ENCODE measurements at regions not wholly inside any gene's neighbourhood (a gene's known extent, or its start where the extent isn't known, plus 50 kb on each side); places are given as distances from the start of the nearest gene placed in this dataset.

DNA sequence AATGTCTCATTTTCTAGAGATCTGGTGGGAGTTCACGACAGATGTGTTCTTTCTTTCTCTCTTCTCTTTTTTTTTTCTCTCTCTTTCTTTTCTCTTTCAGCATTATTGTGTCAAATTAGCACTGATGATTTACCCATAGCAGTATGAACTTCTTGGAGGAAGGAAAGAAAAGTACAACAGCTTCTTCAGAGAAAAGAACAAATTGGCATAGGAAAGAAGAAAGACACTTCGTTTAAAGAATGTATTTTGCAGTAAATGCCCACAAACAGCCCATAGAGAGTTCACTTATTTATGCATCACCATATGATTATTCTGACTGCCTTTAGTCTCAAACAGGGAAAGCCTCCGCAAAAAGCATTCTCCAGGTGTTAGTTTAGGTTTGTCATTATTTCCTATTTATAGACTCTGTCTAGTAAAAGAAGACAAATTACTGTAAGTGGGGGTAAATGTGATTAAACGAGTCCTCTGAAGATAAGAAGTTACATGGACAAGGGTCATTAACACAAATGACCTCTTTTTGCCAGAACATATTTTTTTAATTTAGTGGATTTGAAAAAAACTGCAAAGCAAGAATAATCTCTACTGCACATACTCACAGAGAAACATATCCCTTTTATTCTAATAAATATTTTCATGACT is 68.0 kb downstream of the POU5F2 start (continued):
- TF ChIP-seq, protein P1, sequence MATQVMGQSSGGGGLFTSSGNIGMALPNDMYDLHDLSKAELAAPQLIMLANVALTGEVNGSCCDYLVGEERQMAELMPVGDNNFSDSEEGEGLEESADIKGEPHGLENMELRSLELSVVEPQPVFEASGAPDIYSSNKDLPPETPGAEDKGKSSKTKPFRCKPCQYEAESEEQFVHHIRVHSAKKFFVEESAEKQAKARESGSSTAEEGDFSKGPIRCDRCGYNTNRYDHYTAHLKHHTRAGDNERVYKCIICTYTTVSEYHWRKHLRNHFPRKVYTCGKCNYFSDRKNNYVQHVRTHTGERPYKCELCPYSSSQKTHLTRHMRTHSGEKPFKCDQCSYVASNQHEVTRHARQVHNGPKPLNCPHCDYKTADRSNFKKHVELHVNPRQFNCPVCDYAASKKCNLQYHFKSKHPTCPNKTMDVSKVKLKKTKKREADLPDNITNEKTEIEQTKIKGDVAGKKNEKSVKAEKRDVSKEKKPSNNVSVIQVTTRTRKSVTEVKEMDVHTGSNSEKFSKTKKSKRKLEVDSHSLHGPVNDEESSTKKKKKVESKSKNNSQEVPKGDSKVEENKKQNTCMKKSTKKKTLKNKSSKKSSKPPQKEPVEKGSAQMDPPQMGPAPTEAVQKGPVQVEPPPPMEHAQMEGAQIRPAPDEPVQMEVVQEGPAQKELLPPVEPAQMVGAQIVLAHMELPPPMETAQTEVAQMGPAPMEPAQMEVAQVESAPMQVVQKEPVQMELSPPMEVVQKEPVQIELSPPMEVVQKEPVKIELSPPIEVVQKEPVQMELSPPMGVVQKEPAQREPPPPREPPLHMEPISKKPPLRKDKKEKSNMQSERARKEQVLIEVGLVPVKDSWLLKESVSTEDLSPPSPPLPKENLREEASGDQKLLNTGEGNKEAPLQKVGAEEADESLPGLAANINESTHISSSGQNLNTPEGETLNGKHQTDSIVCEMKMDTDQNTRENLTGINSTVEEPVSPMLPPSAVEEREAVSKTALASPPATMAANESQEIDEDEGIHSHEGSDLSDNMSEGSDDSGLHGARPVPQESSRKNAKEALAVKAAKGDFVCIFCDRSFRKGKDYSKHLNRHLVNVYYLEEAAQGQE (IDR thresholded peaks at IDR 0.05; ENCODE audit: low read depth, low read length) = no peak
- TF ChIP-seq TCF12 (IDR thresholded peaks at IDR 0.05) (0 out of 2 replicates have a peak, but pooled peaks have one; percentile 27), FOXM1 (IDR thresholded peaks at IDR 0.05; ENCODE audit: low read depth) (no peak), RFX5 (IDR thresholded peaks at IDR 0.05; ENCODE audit: low read length) (no peak), RXRA (IDR thresholded peaks at IDR 0.05; ENCODE audit: borderline replicate concordance, low read depth) (no peak)
- TF ChIP-seq, protein P2, sequence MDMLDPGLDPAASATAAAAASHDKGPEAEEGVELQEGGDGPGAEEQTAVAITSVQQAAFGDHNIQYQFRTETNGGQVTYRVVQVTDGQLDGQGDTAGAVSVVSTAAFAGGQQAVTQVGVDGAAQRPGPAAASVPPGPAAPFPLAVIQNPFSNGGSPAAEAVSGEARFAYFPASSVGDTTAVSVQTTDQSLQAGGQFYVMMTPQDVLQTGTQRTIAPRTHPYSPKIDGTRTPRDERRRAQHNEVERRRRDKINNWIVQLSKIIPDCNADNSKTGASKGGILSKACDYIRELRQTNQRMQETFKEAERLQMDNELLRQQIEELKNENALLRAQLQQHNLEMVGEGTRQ (IDR thresholded peaks at IDR 0.05; ENCODE audit: borderline replicate concordance, low read depth, low read length) = no peak

DNA sequence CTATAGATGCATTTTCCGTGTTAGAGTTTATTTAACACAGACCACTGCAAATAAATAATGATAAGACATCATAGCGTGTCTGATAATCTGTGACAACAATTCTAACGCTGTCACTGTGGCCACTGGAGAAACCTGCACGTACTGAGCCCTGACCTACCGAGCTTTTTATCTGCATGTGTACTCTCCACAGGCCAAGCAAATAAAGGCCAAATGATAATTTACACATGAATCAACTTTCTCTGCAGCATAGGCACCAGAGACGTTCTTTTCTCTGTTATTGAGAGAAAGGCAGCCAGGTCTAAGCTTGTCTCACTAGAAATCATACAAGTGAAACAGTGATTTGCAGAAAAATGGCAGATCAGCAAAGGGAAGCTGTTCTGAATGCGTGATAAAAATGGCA is 75.8 kb downstream of the POU5F2 start:
- no peaks in the 10 kb centered on the region for H3K9me3 ChIP-seq
- no peaks in the 10 kb centered on the region for H4K20me1 ChIP-seq (ENCODE audit: insufficient read depth)
- H3K27ac ChIP-seq (ENCODE audit: low read depth in 2 of 2, low read length in 1 of 2) = peak overlapping the region in 1 of 2 experiments; percentile 73; a peak in 2 of 4 replicates
- POLR2A ChIA-PET = no interaction called here
- H3K27me3 ChIP-seq (ENCODE audit: insufficient read depth) = no peaks in the 10 kb centered on the region
- no peaks in the 10 kb centered on the region for H3K9me2 ChIP-seq
- peaks cover 0 to 6% of the 10 kb centered on the region in 2 experiments; a peak in 2 of 4 replicates for H3K4me1 ChIP-seq (ENCODE audit: control insufficient read depth in 1 of 2, insufficient read depth in 2 of 2, low read depth in 1 of 2, low read length in 1 of 2)
- no peak for TF ChIP-seq NFIC (IDR thresholded peaks at IDR 0.05; ENCODE audit: borderline replicate concordance)
- TF ChIP-seq, protein P2 (IDR thresholded peaks at IDR 0.05; ENCODE audit: borderline replicate concordance, low read depth, low read length) = no peak
- TF ChIP-seq GATA2 (CRISPR knock-in tag; IDR thresholded peaks at IDR 0.05) = peak; percentile 30; the same call in 1 of the 2 replicates
- no peak for TF ChIP-seq SIN3A (IDR thresholded peaks at IDR 0.05; ENCODE audit: borderline replicate concordance, low read depth, low read length)
- TF ChIP-seq, protein P3, sequence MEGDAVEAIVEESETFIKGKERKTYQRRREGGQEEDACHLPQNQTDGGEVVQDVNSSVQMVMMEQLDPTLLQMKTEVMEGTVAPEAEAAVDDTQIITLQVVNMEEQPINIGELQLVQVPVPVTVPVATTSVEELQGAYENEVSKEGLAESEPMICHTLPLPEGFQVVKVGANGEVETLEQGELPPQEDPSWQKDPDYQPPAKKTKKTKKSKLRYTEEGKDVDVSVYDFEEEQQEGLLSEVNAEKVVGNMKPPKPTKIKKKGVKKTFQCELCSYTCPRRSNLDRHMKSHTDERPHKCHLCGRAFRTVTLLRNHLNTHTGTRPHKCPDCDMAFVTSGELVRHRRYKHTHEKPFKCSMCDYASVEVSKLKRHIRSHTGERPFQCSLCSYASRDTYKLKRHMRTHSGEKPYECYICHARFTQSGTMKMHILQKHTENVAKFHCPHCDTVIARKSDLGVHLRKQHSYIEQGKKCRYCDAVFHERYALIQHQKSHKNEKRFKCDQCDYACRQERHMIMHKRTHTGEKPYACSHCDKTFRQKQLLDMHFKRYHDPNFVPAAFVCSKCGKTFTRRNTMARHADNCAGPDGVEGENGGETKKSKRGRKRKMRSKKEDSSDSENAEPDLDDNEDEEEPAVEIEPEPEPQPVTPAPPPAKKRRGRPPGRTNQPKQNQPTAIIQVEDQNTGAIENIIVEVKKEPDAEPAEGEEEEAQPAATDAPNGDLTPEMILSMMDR (IDR thresholded peaks at IDR 0.05) = no peak
- TF ChIP-seq MXI1 (IDR thresholded peaks at IDR 0.05; ENCODE audit: low read depth, low read length) = 0 out of 2 replicates have a peak, but pooled peaks have one; percentile 41
- no peak for TF ChIP-seq TAF1 (IDR thresholded peaks at IDR 0.05; ENCODE audit: borderline replicate concordance, low read depth, low read length)
- TF ChIP-seq RCOR1 (IDR thresholded peaks at IDR 0.05; ENCODE audit: low read length) = no peak
- TF ChIP-seq YY1 (IDR thresholded peaks at IDR 0.05; ENCODE audit: low read depth) = no peak
- no peaks in the 10 kb centered on the region for H3F3A ChIP-seq (replicated peaks; ENCODE audit: insufficient read depth)
- 70% methylated on average over 7 of the region's 7 CpGs for WGBS (ENCODE audit: low lambda C conversion rate)
- no peaks in the 10 kb centered on the region for H3K36me3 ChIP-seq (replicated peaks in 1 of 2; ENCODE audit: control insufficient read depth in 1 of 2, insufficient read depth in 2 of 2, low read length in 1 of 2)
- H3K79me2 ChIP-seq (ENCODE audit: insufficient read depth) = no peaks in the 10 kb centered on the region
- no peak overlapping the region for H2AFZ ChIP-seq (ENCODE audit: low read depth)
- CTCF ChIA-PET = interaction anchor here (1.0 to 1.5 kb wide), 7 partner anchors 10 to 229 kb away, joined by 3 to 5 read pairs (median 4); no protein-coding TSS in a partner anchor
- H3K9ac ChIP-seq = no peak overlapping the region
- no peak overlapping the region for H3K4me2 ChIP-seq
- H3K4me3 ChIP-seq (ENCODE audit: low read depth in 2 of 2, low read length in 1 of 2) = no peak overlapping the region
- peak; percentile 5 for DNase-seq
